NCI-H1436 (cell line): ENCODE measurements at regions not wholly inside any gene's neighbourhood (a gene's known extent, or its start where the extent isn't known, plus 50 kb on each side); places are given as distances from the start of the nearest gene placed in this dataset.

ENCODE experiments used
- DNase-seq: peaks from one replicate; lab custom pipeline; 2025; lab: John Stamatoyannopoulos, UW

- no peak for DNase-seq
Measured at GRCh38 chr3:132189601-132190000, 127.6 kb upstream of the ACP3 start.

- DNase-seq = no peak
Measured at GRCh38 chr3:132196113-132196512, 121.1 kb upstream of the ACP3 start.

GRCh38 chr3:132198516-132198915 lies 118.7 kb upstream of the ACP3 start:
- DNase-seq = no peak

GRCh38 chr3:132199451-132199850 lies 117.8 kb upstream of the ACP3 start:
- DNase-seq = no peak

- DNase-seq = no peak
Measured at GRCh38 chr3:132202586-132202985, 114.6 kb upstream of the ACP3 start.

GRCh38 chr3:132203889-132204596 lies 113.2 kb upstream of the ACP3 start:
- no peak for DNase-seq

- DNase-seq = no peak
Measured at GRCh38 chr3:132205609-132206008, 111.6 kb upstream of the ACP3 start.

- DNase-seq = no peak
Measured at GRCh38 chr3:132209855-132210254, 107.4 kb upstream of the ACP3 start.

- DNase-seq = peak; percentile 42
Measured at GRCh38 chr3:132210476-132211346, 106.5 kb upstream of the ACP3 start.

GRCh38 chr3:132211896-132212295 lies 105.3 kb upstream of the ACP3 start:
- no peak for DNase-seq

GRCh38 chr3:132218817-132219755 lies 98.1 kb upstream of the ACP3 start:
- no peak for DNase-seq

GRCh38 chr3:132220986-132221385 lies 96.2 kb upstream of the ACP3 start:
- DNase-seq = no peak

- DNase-seq = peak; percentile 92
Measured at GRCh38 chr3:132222868-132223538, 94.2 kb upstream of the ACP3 start.

- no peak for DNase-seq
Measured at GRCh38 chr3:132225664-132226063, 91.5 kb upstream of the ACP3 start.

GRCh38 chr3:132228923-132229322 lies 88.3 kb upstream of the ACP3 start:
- DNase-seq = no peak

- DNase-seq = no peak
Measured at GRCh38 chr3:132229641-132230040, 87.6 kb upstream of the ACP3 start.

GRCh38 chr3:132230156-132231000 lies 86.8 kb upstream of the ACP3 start:
- DNase-seq = no peak

GRCh38 chr3:132231633-132232032 lies 85.6 kb upstream of the ACP3 start:
- DNase-seq = no peak

- DNase-seq = peak; percentile 11
Measured at GRCh38 chr3:132232231-132232792, 84.9 kb upstream of the ACP3 start.
